Activated CD4-positive, CD25-positive, alpha-beta regulatory T cell (primary cell): ENCODE measurements at regions not wholly inside any gene's neighbourhood (a gene's known extent, or its start where the extent isn't known, plus 50 kb on each side); places are given as distances from the start of the nearest gene placed in this dataset.

ENCODE experiments used
- DNase-seq, 4 experiments: peaks; one replicate each; lab custom pipeline; 2025; lab: John Stamatoyannopoulos, UW

GRCh38 chr10:120960725-120961124 is 109.6 kb downstream of the WDR11 start:
- no peak for DNase-seq

- DNase-seq: no peak
These were observed 110.9 kb downstream of the WDR11 start for GRCh38 chr10:120961795-120962755.

- no peak for DNase-seq
These were observed 111.8 kb downstream of the WDR11 start for GRCh38 chr10:120962756-120963593.

GRCh38 chr10:120963594-120964220 is 112.5 kb downstream of the WDR11 start:
- DNase-seq: no peak

- no peak for DNase-seq
These were observed 115.5 kb downstream of the WDR11 start for GRCh38 chr10:120966657-120967045.

- DNase-seq: no peak
These were observed 118.1 kb downstream of the WDR11 start for GRCh38 chr10:120969219-120969645.

GRCh38 chr10:120970595-120971529 is 119.7 kb downstream of the WDR11 start:
- no peak for DNase-seq

GRCh38 chr10:120971671-120972070 is 120.5 kb downstream of the WDR11 start:
- DNase-seq: no peak

GRCh38 chr10:120972259-120972658 is 121.1 kb downstream of the WDR11 start:
- no peak for DNase-seq

- no peak for DNase-seq
These were observed 124.1 kb downstream of the WDR11 start for GRCh38 chr10:120975072-120975867.

GRCh38 chr10:120975868-120976225 is 124.7 kb downstream of the WDR11 start:
- no peak for DNase-seq

GRCh38 chr10:120977897-120978296 is 126.7 kb downstream of the WDR11 start:
- no peak for DNase-seq

- DNase-seq: no peak
These were observed 127.6 kb downstream of the WDR11 start for GRCh38 chr10:120978589-120979252.

GRCh38 chr10:120979435-120980278 is 128.5 kb downstream of the WDR11 start:
- peak in 1 of 4 experiments; percentile 4 for DNase-seq

GRCh38 chr10:120980279-120981255 is 129.4 kb downstream of the WDR11 start:
- no peak for DNase-seq

- DNase-seq: no peak
These were observed 130.6 kb downstream of the WDR11 start for GRCh38 chr10:120981601-120982391.

- DNase-seq: no peak
These were observed 131.3 kb downstream of the WDR11 start for GRCh38 chr10:120982507-120982906.
